GM12874 (cell line): ENCODE measurements at regions not wholly inside any gene's neighbourhood (a gene's known extent, or its start where the extent isn't known, plus 50 kb on each side); places are given as distances from the start of the nearest gene placed in this dataset.

Source experiments
- TF ChIP-seq, protein P1 (sequence below): IDR thresholded peaks from 2 replicates; pipeline ENCODE4 v1.5.1; 2011; ENCODE audit warnings: low read depth, mild to moderate bottlenecking, control low read depth, low read length, moderate library complexity; ENCODE audit not compliant: insufficient read depth

DNA sequence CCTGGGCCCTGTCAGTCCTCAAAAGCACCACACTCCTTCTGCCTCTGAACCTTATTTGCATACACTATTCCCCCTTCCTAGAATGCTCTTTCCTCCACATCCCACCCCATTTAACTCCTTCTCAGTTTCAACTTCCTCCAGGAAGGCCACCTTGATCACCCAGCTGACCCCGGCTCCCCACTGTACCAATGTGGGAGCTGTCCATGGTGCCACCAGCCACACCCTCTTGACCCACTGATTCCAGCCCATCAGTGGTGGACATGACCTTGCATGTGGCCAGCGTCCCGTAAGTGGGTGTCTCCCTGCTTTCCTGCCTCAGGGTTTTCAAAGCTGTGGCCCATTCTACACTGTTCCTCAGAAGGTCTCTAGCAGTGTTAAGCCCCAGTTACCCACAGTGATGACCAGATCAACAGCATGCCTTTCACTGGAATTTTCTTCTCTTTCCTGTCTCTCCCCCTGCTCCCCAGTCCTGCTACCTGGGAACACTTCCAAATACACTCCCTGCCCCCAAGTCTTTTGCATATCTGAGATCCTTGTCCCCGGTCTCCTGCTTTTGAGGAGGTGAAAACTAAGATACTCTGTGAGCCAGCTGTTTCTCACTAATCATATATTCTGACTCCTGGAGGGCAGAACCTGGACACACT lies 346.6 kb downstream of the MN1 start:
- TF ChIP-seq, protein P1, sequence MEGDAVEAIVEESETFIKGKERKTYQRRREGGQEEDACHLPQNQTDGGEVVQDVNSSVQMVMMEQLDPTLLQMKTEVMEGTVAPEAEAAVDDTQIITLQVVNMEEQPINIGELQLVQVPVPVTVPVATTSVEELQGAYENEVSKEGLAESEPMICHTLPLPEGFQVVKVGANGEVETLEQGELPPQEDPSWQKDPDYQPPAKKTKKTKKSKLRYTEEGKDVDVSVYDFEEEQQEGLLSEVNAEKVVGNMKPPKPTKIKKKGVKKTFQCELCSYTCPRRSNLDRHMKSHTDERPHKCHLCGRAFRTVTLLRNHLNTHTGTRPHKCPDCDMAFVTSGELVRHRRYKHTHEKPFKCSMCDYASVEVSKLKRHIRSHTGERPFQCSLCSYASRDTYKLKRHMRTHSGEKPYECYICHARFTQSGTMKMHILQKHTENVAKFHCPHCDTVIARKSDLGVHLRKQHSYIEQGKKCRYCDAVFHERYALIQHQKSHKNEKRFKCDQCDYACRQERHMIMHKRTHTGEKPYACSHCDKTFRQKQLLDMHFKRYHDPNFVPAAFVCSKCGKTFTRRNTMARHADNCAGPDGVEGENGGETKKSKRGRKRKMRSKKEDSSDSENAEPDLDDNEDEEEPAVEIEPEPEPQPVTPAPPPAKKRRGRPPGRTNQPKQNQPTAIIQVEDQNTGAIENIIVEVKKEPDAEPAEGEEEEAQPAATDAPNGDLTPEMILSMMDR, result no peak

DNA sequence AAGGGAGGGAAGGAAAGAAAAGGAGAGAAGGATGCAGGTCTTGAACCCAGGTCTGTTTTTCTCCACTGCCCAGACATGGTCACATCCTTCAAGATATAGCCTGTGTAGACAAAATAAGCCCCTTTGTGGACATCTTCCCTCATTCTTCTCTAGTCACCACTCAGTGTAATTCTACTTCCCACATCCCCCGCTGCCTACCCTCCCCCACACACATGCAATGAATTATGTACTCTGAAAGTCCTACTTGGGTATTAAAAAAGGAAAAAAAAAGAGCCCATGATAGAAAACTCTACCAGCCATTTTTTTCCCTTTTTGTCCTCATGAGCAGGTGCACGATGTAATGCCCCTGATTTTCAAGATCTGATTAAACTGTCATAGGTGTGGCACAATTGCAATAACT lies 346.0 kb downstream of the MN1 start:
- TF ChIP-seq, protein P1, result no peak

DNA sequence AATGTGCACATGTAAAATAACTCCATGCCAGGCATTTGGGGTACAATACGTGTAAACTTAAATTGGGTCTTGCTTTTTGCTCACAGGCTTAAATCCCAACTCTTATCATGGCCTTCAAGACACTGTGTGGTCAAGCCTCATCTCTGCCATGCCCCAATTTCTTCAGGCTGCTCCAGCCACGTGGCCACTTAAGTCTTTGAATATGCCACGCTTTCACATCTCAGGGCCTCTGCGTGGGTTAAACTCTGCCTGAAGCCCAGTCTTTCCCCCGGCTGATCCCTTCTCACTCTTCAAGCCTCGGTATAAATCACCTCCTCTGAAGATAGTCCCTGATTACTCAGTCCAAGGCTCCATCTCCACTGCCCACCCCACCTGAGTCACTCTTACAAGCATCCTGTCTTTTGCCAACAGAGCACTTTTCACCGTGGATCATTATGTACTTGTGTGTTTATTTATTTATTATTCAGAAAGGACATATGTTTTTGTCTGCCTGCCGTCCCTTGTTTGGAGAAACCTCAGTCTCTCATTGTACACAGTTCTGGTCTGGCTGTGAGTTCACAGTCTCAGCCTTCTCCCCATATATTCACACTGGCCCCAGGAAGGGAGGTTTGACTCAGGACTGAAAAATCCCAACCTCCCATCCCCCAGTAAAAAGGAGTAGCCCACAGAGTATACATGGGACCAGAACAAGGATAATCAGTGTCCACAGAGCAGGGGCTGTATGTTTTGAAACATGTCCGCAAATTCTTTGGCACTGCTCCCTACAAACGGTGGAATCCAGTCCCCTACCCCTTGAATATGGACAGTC lies 344.7 kb downstream of the MN1 start:
- TF ChIP-seq, protein P1, result no peak

DNA sequence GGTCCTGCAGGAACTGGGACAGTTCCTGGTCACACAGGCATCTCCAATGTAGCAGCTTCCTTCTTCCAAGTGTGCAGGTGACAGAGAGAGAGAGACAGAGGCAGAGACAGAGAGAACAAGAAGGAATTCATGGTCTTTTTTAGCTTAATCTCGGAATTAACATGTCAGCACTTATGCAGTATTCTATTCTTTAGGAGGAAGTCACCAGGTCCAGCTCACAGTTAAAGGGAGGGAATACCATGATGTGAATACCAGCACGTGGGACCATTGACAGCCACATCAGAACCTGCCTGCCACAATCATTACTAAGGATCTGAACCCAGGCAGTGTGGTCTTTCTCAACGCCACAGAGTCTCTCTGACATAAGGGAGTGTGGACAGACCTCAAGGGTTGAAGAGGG lies 341.6 kb downstream of the MN1 start:
- TF ChIP-seq, protein P1, result no peak

DNA sequence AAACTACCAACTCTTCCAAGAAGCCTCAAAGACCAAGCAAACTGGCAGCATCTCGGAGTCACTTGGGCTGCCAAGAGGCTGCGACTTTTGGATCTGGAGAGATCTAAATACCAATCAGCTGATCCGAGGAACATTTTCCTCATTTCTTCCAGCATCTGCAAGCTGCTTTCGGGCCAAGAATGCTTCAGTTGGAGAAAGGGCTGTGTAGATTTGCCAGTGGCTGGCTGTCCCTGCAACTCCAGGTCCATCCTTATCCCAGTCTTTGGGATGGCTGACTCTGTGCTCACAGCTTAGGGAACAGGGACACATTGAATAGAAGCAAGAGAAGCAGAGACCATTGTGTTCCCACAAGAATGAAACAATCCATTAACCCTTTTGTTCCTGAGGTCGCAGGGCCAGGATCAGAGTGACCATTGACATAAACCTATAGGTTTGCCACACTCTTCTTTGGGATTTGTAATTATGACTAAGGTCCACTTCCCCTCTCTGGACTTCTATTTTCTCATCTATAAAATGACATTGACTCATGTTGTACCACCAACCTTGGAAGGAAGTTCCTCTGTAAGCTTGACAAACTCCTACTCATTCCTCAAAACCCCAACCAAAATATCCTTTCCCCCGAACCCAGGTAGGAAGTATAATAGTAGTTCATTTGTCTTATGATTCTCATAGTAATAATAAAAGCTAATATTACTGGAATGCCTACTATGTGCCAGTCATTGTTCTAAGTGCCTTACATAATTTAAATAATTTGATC lies 340.8 kb downstream of the MN1 start:
- TF ChIP-seq, protein P1, result no peak

DNA sequence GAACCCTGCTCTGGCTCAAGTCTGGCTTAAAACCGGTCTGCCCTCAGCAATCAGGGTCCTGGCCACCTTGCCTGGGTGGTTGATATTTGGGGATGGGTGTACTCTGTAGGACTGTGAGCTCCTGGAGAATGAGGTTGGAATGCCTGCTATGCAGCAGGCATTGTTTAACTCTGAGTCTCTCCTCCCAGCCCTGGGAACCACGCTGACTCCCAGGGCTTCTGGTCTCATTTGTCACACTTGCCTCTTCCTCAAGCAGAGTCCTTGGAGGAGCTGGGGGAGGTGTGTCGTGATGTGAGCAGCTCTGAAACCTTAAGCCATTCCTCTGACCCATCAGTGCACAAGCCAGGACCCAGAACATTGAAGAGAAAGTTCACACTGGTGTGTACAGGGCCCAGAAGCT lies 340.1 kb downstream of the MN1 start:
- TF ChIP-seq, protein P1, result no peak

DNA sequence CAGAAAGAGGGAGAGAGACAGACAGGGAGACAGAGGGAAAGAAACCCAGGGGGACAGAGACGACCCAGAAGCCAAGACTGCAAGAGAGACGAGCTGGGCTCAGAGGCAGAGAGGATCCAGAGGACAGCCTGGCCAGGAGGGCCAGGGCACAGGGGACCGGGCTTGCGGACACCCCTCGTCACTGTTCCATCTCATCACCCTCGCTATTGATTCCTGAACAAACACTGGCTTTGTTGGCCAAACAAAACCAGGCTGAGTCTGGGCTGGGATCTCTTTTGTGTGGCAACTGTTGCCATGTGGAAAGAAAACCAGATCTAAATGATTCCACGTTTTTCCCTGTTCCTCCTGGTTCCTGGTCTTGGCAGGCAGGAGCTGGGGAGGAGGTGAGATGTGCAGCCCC lies 339.4 kb downstream of the MN1 start:
- TF ChIP-seq, protein P1, result no peak
